ENCODE measurements at regions not wholly inside any gene's neighbourhood (a gene's known extent, or its start where the extent isn't known, plus 50 kb on each side); places are given as distances from the start of the nearest gene placed in this dataset.

DNA sequence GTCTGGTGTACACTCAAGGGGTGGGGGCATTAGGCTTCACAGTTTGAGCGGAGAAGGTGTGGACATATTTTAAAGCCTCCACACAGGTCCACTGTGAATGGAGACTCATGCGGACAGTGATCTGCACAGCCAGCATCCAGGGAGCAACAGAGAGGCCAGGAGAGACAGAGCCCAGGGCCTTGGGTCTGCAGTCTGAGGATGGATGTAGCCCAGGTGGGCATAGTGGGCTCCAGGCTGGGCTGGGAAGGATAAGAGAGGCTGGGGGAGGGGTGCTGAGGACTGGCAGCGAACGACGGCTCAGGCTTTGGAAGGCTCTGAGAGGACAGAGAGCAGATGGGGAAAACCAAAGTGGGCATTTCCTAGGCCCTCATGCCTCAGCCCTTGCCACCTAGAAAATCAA, 128.8 kb downstream of the PAPOLA start:
- TF ChIP-seq POLR2A (IDR thresholded peaks at IDR 0.05; ENCODE audit: low read depth, low read length) (no peak), POLR2AphosphoS5 (IDR thresholded peaks at IDR 0.05; ENCODE audit: low read depth, low read length) (no peak), SPI1 (IDR thresholded peaks at IDR 0.05; ENCODE audit: low read depth, low read length) (no peak)

Data from GM12891 (cell line).